ENCODE measurements at regions not wholly inside any gene's neighbourhood (a gene's known extent, or its start where the extent isn't known, plus 50 kb on each side); places are given as distances from the start of the nearest gene placed in this dataset.

DNA sequence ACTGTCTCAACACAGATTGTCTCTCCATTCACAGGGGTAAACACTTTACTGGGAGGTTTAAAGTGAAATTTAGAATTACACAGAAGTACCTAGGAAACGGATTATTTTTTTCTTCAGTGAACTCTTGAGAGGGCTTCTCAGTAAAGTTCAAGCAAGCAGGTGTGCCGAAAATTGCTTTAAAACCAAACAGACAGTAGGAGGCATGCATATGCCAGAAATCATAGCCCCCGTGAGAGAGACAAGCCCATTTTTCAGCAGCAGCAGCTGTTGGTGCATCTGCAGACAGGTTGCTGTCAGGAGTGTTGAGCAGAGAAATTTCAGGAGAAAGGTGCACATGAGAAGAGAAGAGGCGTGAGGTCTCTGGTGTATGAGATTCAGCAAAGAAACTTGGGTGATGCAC lies 2115.5 kb upstream of the CELF4 start:
- no peak for TF ChIP-seq CTCF (conservative IDR thresholded peaks at IDR 0.05; ENCODE audit: low read length)
- no peak for TF ChIP-seq EZH2phosphoT487 (IDR thresholded peaks at IDR 0.05; ENCODE audit: borderline replicate concordance, low read depth, low read length)
